Astrocyte of the cerebellum (primary cell): ENCODE measurements at regions not wholly inside any gene's neighbourhood (a gene's known extent, or its start where the extent isn't known, plus 50 kb on each side); places are given as distances from the start of the nearest gene placed in this dataset.

Experiments
- DNase-seq: peaks from one replicate; pipeline ENCODE4 v3.0.0-alpha.2; 2011; ENCODE audit warnings: low read depth
- H3K4me3 ChIP-seq: 2 replicates; pipeline ENCODE4 v1.5.1; 2011; ENCODE audit warnings: mild to moderate bottlenecking, low read depth, low read length, moderate library complexity
- CTCF ChIP-seq: IDR thresholded peaks from 2 replicates; pipeline ENCODE4 v1.5.1; 2012; ENCODE audit warnings: low read length, low read depth, moderate library complexity, mild to moderate bottlenecking; ENCODE audit errors: missing control alignments
- in situ Hi-C: cut with HindIII; loops from 2 replicates; pipeline ENCODE4 v1.10.0; 2017; ENCODE audit warnings: low sequenced_read_pairs

- H3K4me3 ChIP-seq = no peak overlapping the region
- in situ Hi-C loops = no loop called here
- DNase-seq = no peak
- no peak for TF ChIP-seq CTCF
Observed at GRCh38 chr10:62580396-62580795, 206.2 kb downstream of the ZNF365 start.

- TF ChIP-seq CTCF = no peak
- in situ Hi-C loops = no loop called here
- DNase-seq = no peak
- no peak overlapping the region for H3K4me3 ChIP-seq
Observed at GRCh38 chr10:62581351-62581750, 207.2 kb downstream of the ZNF365 start.

GRCh38 chr10:62582101-62582705 is 208.0 kb downstream of the ZNF365 start:
- TF ChIP-seq CTCF = no peak
- no peak for DNase-seq
- in situ Hi-C loops = no loop called here
- no peak overlapping the region for H3K4me3 ChIP-seq

GRCh38 chr10:62582804-62583208 is 208.6 kb downstream of the ZNF365 start:
- peak; percentile 77 for DNase-seq

GRCh38 chr10:62583876-62584615 is 209.9 kb downstream of the ZNF365 start:
- in situ Hi-C loops = no loop called here
- TF ChIP-seq CTCF = no peak
- no peak overlapping the region for H3K4me3 ChIP-seq
- DNase-seq = peak; percentile 92

More at GRCh38 chr10:62582804-62583208, 208.6 kb downstream of the ZNF365 start:
- no peak overlapping the region for H3K4me3 ChIP-seq
- TF ChIP-seq CTCF = no peak
- in situ Hi-C loops = no loop called here

GRCh38 chr10:62584731-62585130 is 210.6 kb downstream of the ZNF365 start:
- no peak for TF ChIP-seq CTCF
- no peak for DNase-seq
- in situ Hi-C loops = no loop called here
- no peak overlapping the region for H3K4me3 ChIP-seq
